Activated CD8-positive, alpha-beta memory T cell treated with anti-CD3 and anti-CD28 coated beads, Interleukin-2, amount 10 ng/mL, durations not matched to agents 7 days and 5 days (primary cell): ENCODE measurements at regions not wholly inside any gene's neighbourhood (a gene's known extent, or its start where the extent isn't known, plus 50 kb on each side); places are given as distances from the start of the nearest gene placed in this dataset.

ENCODE experiments used
- ATAC-seq: fragments of 150-1000 bp; cut with Tn5 transposase; one replicate; pipeline ENCODE4 v1.10.0; 2021; ENCODE audit warnings: moderate library complexity
- CTCF ChIA-PET: fragments of 350-600 bp; sonication (Branson Sonifier 250); formaldehyde crosslinking; loops from one replicate; lab custom pipeline; 2021; ENCODE audit warnings: antibody characterized with exemption; lab: Charles Lee
- DNase-seq: peaks from one replicate; pipeline ENCODE4 v3.0.0-alpha.2; 2020
- H3K27ac Mint-ChIP-seq: one replicate; pipeline ENCODE4 v1.8.0; 2021; ENCODE audit warnings: mild to moderate bottlenecking, mixed read lengths
- H3K27me3 Mint-ChIP-seq: one replicate; pipeline ENCODE4 v1.8.0; 2021; ENCODE audit warnings: mixed read lengths
- H3K36me3 Mint-ChIP-seq: one replicate; pipeline ENCODE4 v1.8.0; 2021; ENCODE audit warnings: mild to moderate bottlenecking, mixed read lengths
- H3K4me1 Mint-ChIP-seq: one replicate; pipeline ENCODE4 v1.8.0; 2021; ENCODE audit warnings: mixed read lengths
- H3K4me3 Mint-ChIP-seq: one replicate; pipeline ENCODE4 v1.8.0; 2021; ENCODE audit warnings: mild to moderate bottlenecking, moderate library complexity, mixed read lengths
- H3K9me3 Mint-ChIP-seq: one replicate; pipeline ENCODE4 v1.8.0; 2022; ENCODE audit warnings: low read depth, mixed read lengths

DNA sequence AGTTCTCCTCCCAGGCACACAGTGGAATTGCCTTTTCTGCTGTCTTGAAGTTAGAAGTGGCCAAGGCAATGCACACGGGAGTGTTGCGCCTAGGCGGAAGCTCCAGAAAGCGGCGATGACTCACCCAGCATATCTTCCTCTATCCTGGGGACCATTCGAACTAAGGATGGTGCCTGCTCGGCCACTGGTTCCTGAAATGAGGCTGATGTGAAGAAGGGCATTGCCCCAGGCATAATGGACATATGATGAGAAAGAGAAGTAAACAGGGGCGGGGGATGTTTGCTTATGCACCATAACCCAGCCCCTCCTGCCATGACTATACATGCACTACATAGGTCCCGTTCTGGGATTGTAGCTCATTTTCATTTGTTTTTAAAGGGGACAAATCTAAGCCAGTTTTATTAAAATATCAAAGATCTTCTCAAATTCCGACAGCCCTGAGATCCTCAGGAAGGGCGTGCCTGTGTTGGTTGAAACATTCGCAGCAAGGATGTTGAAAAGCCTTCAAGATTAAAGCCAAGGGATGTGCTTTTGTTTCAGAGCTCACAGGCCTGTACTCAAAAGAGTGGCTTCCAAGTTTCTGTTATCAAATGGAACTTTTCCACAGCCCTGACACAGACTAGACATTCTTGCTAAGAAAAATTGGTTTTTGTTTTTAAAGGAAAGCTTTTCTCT is 218.5 kb downstream of the LY86 start:
- H3K9me3 Mint-ChIP-seq: no peaks in the 10 kb centered on the region
- ATAC-seq: no peak
- H3K36me3 Mint-ChIP-seq: no peaks in the 10 kb centered on the region

DNA sequence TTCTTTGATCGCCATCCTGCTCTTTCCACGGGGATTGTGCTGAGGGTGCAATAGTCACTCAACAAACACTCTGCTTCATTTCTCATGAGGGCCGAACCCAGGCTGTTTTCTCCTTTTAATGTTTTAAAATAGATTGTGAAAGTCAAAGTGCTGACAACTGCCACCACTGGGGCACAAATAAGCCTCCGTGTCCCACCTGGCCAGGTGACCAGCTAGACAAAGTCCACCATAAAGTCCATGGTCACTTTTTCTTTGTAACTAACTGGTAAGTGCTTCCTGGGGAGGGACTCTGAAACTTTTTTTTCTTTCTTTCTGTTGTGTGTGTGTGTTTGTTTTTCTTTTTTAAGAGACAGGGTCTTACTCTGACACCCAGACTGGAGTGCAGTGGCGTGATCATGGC is 219.8 kb downstream of the LY86 start:
- H3K27ac Mint-ChIP-seq: no peak overlapping the region
- ATAC-seq (no peak), DNase-seq (no peak)
- no peaks in the 10 kb centered on the region for H3K36me3 Mint-ChIP-seq
- no peaks in the 10 kb centered on the region for H3K9me3 Mint-ChIP-seq
- peaks cover 38% of the 10 kb centered on the region for H3K27me3 Mint-ChIP-seq
- CTCF ChIA-PET: interaction anchor here (1.1 to 1.5 kb wide), 2 partner anchors 9 to 16 kb away, joined by 3 read pairs; no protein-coding TSS in a partner anchor
- H3K4me3 Mint-ChIP-seq: no peak overlapping the region
- H3K4me1 Mint-ChIP-seq: peaks cover 31% of the 10 kb centered on the region

More for the DNA sequence above, 218.5 kb downstream of the LY86 start:
- no peak overlapping the region for H3K4me3 Mint-ChIP-seq
- CTCF ChIA-PET: interaction anchor here (2.6 kb wide), 1 partner anchor 13 kb away, joined by 8 read pairs; no protein-coding TSS in a partner anchor
- H3K4me1 Mint-ChIP-seq: peaks cover 34% of the 10 kb centered on the region
- peaks cover 34% of the 10 kb centered on the region for H3K27me3 Mint-ChIP-seq
- H3K27ac Mint-ChIP-seq: no peak overlapping the region
- DNase-seq: no peak

DNA sequence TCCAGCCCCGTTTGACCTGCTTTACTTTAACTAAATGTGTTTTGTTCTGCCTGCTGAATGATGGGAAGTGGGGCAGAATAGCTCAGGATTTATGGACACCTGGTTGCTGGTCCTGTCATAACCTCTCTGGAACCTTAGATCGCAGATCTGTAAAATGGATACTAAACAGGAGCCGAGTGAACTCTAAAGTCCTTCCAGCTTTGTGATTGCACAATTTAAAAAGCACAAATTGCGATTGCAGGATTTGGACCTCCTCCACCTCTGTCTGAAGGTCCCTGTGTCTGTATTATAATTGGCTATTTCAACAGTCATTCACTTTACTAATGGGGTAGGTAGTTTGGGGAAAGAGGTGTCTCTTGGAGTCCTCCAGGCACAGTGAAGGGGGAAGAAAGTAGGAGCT is 220.4 kb downstream of the LY86 start:
- peaks cover 26% of the 10 kb centered on the region for H3K4me1 Mint-ChIP-seq
- peaks cover 38% of the 10 kb centered on the region for H3K27me3 Mint-ChIP-seq
- CTCF ChIA-PET: interaction anchor here (1.5 kb wide), 1 partner anchor 16 kb away, joined by 3 read pairs; no protein-coding TSS in a partner anchor
- ATAC-seq: no peak
- no peak overlapping the region for H3K27ac Mint-ChIP-seq
- H3K36me3 Mint-ChIP-seq: no peaks in the 10 kb centered on the region
- no peak for DNase-seq
- no peaks in the 10 kb centered on the region for H3K9me3 Mint-ChIP-seq
- H3K4me3 Mint-ChIP-seq: no peak overlapping the region

DNA sequence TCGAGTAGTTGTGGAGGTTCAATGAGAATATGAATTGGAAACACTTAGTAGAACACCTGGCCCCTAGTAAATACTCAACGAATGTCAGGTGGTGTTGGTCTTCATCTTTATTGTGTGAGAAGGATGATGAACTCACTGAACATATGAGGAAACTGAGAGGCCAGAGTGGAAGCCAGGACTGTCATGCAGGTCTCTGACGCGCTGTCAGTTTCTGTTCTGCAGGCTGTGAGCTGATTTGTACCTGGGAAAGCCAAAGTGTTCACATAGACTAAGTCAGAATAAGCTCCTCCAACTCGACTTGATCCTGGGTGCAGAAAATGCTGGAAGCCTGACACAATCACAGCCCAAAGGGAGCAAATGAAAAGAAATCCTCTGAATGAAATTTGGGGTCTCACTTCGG is 222.2 kb downstream of the LY86 start:
- peaks cover 26% of the 10 kb centered on the region for H3K4me1 Mint-ChIP-seq
- no peaks in the 10 kb centered on the region for H3K36me3 Mint-ChIP-seq
- H3K4me3 Mint-ChIP-seq: peak overlapping the region; percentile 76
- DNase-seq (no peak), ATAC-seq (peak; percentile 31)
- CTCF ChIA-PET: interaction anchor here (0.9 to 1.2 kb wide), 2 partner anchors 11 to 14 kb away, joined by 3 to 4 read pairs; no protein-coding TSS in a partner anchor
- no peaks in the 10 kb centered on the region for H3K9me3 Mint-ChIP-seq
- H3K27me3 Mint-ChIP-seq: peaks cover 46% of the 10 kb centered on the region
- peak overlapping the region; percentile 88 for H3K27ac Mint-ChIP-seq

DNA sequence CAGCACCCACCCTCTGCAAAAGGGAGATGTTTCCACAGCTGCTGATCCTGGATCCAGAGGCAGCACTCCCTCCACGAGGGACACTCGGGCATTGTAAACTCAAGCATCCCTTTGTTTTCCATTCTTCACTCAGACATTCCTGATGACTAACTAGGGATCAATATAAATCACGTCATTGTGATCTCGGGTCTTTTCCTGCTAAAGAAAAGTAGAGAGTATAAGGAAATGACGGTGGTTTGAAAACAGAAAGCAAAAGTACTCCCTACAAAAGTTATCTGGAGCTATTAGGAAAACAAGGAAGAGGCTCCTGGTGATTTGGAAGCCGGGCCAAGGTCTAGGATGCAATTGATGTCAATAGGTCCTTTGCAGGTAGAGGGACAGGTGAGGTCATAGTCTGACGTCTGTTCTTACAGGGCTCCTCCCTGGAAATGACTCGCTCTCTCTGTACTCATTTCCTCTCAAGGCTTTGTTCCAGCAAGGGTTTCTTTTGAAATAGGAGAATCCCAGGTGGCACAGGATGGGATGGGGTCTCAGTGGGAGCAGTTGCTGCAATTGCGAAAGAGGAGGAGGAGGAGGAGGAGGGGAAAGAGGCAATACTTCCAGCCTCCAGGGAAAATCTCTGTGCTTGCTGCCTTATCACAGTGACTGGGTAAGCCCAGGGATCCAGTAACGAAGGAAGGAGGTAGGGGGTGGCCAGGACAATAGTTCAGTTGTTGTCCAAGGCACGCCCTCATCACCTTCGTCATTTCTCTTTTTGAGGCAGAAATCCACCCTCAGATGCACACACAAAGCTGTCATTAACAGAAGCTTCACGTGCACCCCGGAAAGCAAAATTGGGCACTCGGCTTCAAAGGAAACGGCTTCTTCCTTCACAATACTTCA is 222.8 kb downstream of the LY86 start:
- CTCF ChIA-PET: interaction anchor here (0.6 to 1.5 kb wide), 5 partner anchors 10 to 25 kb away, joined by 3 to 4 read pairs (median 3); no protein-coding TSS in a partner anchor
- Mint-ChIP-seq H3K4me3 (peak overlapping the region; percentile 76), H3K36me3 (no peaks in the 10 kb centered on the region), H3K27ac (peak overlapping the region; percentile 88), H3K27me3 (peaks cover 42% of the 10 kb centered on the region), H3K4me1 (peaks cover 26% of the 10 kb centered on the region), H3K9me3 (no peaks in the 10 kb centered on the region)
- DNase-seq: peak; percentile 53
- peak; percentile 82 for ATAC-seq

DNA sequence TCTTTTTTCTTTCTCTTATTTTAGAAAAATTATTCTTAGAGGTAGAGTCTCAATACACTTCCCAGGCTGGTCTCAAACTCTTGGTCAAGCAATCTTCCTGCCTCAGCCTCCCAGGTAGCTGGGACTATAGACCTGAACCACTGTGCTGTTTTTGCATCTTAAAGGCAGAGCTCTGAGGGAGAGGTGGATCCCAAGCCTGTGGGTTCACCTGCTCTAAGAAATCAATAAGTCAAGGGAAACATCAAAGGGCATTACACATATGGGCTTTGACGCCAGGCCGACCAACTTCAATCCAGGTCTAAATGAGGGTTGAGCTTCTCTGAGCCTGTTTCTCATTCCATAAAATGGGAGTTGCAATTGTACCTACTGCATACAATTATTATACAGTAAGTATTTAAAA is 223.9 kb downstream of the LY86 start:
- H3K4me3 Mint-ChIP-seq: no peak overlapping the region
- ATAC-seq (no peak), DNase-seq (no peak)
- H3K9me3 Mint-ChIP-seq: no peaks in the 10 kb centered on the region
- peaks cover 26% of the 10 kb centered on the region for H3K4me1 Mint-ChIP-seq
- peaks cover 32% of the 10 kb centered on the region for H3K27me3 Mint-ChIP-seq
- H3K36me3 Mint-ChIP-seq: no peaks in the 10 kb centered on the region
- H3K27ac Mint-ChIP-seq: no peak overlapping the region
- CTCF ChIA-PET: interaction anchor here (0.7 to 1.5 kb wide), 4 partner anchors 9 to 426 kb away, joined by 3 to 4 read pairs (median 3); no protein-coding TSS in a partner anchor

DNA sequence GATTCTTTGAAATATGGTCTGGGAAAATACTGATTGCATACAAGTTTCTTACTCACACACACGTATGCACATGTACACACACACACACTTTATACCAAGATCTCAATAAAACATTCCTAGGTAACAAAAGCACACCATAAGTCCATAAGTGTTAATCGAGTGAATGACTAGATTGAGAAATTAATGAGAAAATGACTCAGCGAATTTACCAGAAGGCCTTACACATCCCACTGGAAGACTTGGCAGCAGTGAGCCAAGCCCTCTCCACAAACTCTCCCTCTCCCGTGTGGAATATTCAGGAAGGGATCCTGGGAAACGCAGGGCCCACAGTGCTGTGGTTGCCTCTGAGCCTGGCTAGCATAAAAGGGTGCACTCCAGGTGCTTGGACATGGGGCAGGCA is 227.2 kb downstream of the LY86 start:
- CTCF ChIA-PET: no interaction called here
- ATAC-seq (no peak), DNase-seq (no peak)
- no peak overlapping the region for H3K4me3 Mint-ChIP-seq
- H3K27me3 Mint-ChIP-seq: peaks cover 29% of the 10 kb centered on the region
- H3K9me3 Mint-ChIP-seq: no peaks in the 10 kb centered on the region
- no peaks in the 10 kb centered on the region for H3K36me3 Mint-ChIP-seq
- H3K27ac Mint-ChIP-seq: no peak overlapping the region
- H3K4me1 Mint-ChIP-seq: peaks cover 23% of the 10 kb centered on the region

DNA sequence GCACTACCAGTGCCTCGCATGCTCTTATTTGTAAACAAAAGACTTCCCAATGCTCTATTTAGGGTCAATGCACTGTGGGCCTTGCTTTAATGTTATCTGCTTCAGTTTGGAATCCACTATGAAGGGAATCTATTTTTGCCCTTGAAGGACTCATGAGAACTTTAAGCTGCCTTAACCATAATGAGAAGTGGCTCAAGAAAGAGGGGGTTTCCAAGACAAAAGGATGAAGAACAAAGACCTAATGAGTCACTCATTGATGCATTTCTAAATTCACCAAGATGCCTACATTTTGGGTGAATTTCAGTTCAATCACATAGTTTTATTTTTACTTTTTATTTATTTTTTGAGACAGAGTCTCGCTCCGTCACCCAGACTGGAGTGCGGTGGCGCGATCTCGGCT is 228.2 kb downstream of the LY86 start:
- CTCF ChIA-PET: no interaction called here
- H3K9me3 Mint-ChIP-seq: no peaks in the 10 kb centered on the region
- peaks cover 13% of the 10 kb centered on the region for H3K4me1 Mint-ChIP-seq
- no peak overlapping the region for H3K4me3 Mint-ChIP-seq
- peaks cover 32% of the 10 kb centered on the region for H3K27me3 Mint-ChIP-seq
- no peak for DNase-seq
- H3K36me3 Mint-ChIP-seq: no peaks in the 10 kb centered on the region
- no peak overlapping the region for H3K27ac Mint-ChIP-seq
- no peak for ATAC-seq

DNA sequence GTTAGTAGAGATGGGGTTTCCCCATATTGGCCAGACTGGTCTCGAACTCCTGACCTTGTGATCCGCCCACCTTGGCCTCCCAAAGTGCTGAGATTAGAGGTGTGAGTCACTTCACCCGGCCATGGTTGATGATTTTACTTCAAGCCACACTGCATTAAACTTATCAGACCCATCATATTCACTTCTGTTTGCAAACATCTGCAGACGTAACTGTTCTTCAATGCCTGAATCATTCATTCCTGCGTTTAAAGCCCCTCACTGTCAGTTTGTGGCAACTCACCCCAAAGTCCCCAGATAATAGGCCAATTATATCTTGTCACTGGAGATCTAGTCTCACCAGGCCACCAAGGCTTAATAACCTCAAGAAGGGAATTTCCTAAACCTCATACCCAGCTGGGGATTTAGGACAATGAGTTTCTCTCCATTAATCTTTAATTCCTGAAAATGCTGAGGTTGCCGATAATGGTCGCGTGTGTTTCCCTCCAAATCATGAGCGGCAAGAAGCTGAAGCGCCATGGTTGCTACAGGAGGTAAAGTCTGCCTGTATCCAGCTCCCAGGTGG is 229.6 kb downstream of the LY86 start:
- no peak overlapping the region for H3K4me3 Mint-ChIP-seq
- no peaks in the 10 kb centered on the region for H3K9me3 Mint-ChIP-seq
- no peak overlapping the region for H3K27ac Mint-ChIP-seq
- H3K36me3 Mint-ChIP-seq: no peaks in the 10 kb centered on the region
- peaks cover 28% of the 10 kb centered on the region for H3K27me3 Mint-ChIP-seq
- ATAC-seq (no peak), DNase-seq (no peak)
- H3K4me1 Mint-ChIP-seq: peaks cover 7% of the 10 kb centered on the region
- CTCF ChIA-PET: no interaction called here

DNA sequence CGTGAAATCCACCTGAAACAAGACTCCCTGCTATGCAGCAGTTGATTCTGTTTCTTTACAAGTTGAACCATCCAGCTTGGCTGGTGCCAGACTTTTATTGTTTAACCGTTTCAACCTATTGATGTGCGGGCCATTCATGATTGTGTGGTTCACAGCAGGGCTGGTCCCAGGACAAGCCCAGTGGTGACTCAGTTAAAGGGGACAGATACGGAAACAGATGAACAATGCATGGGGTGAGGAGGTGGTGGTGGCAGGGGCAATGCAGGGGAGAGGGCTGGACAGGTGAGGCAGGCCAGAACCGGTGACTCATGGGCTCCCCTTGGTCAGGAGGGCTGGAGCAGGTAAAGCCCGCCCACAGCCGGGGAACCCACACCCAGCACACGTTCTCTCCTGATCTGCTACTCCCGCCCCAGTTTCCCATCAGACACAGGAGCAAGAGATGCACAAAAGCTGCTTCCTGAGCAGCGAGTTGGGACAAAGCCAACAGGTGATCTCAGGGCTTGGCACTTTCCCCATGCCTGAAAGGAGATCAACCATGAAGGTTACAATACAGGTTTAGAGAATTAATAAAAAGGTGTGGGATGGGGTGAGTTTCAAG is 232.2 kb downstream of the LY86 start:
- Mint-ChIP-seq H3K27me3 (peaks cover 36% of the 10 kb centered on the region), H3K27ac (no peak overlapping the region), H3K36me3 (no peaks in the 10 kb centered on the region), H3K9me3 (no peaks in the 10 kb centered on the region), H3K4me1 (peaks cover 10% of the 10 kb centered on the region), H3K4me3 (no peak overlapping the region)
- no peak for DNase-seq
- CTCF ChIA-PET: interaction anchor here (0.7 kb wide), 1 partner anchor 9 kb away, joined by 3 read pairs; no protein-coding TSS in a partner anchor
- no peak for ATAC-seq

DNA sequence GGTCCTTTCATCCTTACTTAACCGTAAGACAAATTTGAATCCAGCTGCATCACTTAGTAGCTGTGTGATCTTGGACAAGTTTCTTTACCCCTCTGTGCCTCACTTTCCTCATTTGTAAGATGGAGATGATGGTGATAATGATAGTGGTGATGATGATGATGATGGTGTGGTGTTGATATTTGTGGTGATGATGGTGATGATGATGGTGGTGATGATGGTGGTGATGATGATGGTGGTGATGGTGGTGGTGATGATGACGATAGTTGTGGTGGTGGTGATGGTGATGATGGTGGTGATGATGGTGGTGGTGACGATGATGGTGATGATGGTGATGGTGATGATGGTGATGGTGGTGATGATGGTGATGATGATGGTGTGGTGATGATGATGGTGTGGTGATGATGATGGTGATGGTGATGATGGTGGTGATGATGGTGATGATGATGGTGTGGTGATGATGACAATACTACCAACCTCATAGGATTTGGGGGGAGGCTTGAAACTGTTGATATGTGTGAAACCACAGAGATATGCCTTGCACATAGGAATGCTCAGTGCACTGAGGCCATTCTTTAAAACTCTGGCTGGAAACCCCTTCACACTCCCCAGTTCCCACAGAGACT is 233.2 kb downstream of the LY86 start:
- ATAC-seq: no peak

DNA sequence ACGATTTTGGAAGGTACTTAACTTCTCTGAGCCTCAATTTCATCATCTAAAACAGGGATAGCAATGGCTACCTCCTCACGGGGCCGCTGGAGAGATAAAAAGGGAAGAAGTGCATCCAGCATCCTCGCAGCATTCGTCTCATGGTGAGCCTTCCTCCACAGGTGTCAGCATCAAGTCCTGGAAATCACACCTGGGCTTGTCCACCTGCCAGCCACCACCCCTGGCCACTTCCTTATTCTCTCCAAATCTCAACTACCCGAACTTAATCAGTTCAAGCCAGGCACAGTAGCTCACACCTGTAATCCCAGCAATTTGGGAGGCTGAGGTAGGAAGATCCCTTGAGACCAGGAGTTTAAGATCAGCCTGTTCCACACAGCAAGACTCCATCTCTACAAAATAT is 234.5 kb downstream of the LY86 start:
- Mint-ChIP-seq H3K9me3 (no peaks in the 10 kb centered on the region), H3K27me3 (peaks cover 44% of the 10 kb centered on the region), H3K4me1 (peaks cover 25% of the 10 kb centered on the region), H3K4me3 (no peak overlapping the region), H3K36me3 (no peaks in the 10 kb centered on the region), H3K27ac (no peak overlapping the region)
- DNase-seq (no peak), ATAC-seq (no peak)
- CTCF ChIA-PET: no interaction called here

More for the DNA sequence above, 233.2 kb downstream of the LY86 start:
- CTCF ChIA-PET: interaction anchor here (0.7 kb wide), 1 partner anchor 10 kb away, joined by 3 read pairs; no protein-coding TSS in a partner anchor
- no peak for DNase-seq
- no peak overlapping the region for H3K27ac Mint-ChIP-seq
- peaks cover 41% of the 10 kb centered on the region for H3K27me3 Mint-ChIP-seq
- H3K9me3 Mint-ChIP-seq: no peaks in the 10 kb centered on the region
- peaks cover 19% of the 10 kb centered on the region for H3K4me1 Mint-ChIP-seq
- no peak overlapping the region for H3K4me3 Mint-ChIP-seq
- no peaks in the 10 kb centered on the region for H3K36me3 Mint-ChIP-seq
